PC-9 (cell line): ENCODE measurements at regions not wholly inside any gene's neighbourhood (a gene's known extent, or its start where the extent isn't known, plus 50 kb on each side); places are given as distances from the start of the nearest gene placed in this dataset.

Experiments
- CTCF ChIP-seq: fragments of 200-600 bp; sonication (generic); conservative IDR thresholded peaks from 2 replicates; pipeline ENCODE4 v1.6.1; 2017; ENCODE audit warnings: mixed run types, antibody characterized with exemption, mild to moderate bottlenecking, moderate library complexity
- EZH2 ChIP-seq: fragments of 200-600 bp; sonication (generic); IDR thresholded peaks from 2 replicates; pipeline ENCODE4 v1.8.0; 2017; ENCODE audit warnings: antibody characterized with exemption, low read depth

DNA sequence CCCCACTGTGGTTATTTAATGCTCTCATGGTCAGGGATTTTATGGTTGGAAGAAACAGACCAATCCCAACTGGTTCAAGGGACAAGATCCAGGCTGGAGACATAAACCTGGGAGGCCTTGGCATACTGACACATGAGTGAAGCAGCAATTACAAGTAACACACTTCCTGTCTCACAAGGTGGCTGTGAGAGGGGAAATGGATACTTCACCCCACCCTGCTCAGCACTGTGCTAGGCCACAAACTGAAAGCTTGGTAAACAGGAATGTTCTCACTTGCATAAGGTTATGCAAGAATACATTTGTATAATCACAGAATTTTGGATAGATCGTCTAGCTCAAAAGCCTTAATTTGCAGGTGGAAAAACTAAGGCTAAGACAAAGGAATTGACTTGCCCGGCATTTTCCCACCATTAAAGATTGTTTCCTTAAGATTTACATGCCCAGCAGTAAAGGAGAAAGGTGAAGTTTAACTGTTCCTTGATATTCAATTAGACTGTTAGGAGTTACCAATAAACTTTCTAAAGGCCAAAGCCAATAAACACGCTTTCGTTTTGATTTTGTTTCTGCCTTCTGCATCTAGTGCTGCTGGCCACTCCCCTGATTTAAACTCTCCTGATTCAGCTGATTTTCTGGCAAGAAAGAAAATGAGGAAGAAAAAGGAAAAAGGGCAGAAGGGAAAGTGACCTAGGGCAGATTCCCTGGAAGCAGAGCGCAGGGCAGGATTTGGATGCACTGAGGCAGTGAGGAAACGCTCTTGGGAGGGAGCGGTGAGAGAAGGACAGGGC is 215.6 kb upstream of the CDH5 start:
- no peak for TF ChIP-seq CTCF
- no peak for TF ChIP-seq EZH2
